ENCODE measurements at regions not wholly inside any gene's neighbourhood (a gene's known extent, or its start where the extent isn't known, plus 50 kb on each side); places are given as distances from the start of the nearest gene placed in this dataset.
"Not testable (repeated sequence)": the region's sequence is repeated elsewhere in the genome, so short reads cannot be mapped to it uniquely, and the experiment has no call there.

- H3K9me3 Mint-ChIP-seq (ENCODE audit: insufficient read depth); H3K4me3 Mint-ChIP-seq; intact Hi-C loops (cut with micrococcal nuclease); H4K20me1 ChIP-seq (ENCODE audit: control insufficient read depth, insufficient read depth, low read length, poor library complexity, severe bottlenecking); ATAC-seq (ENCODE audit: low read depth); CTCF ChIA-PET; H3K4me2 ChIP-seq (replicated peaks; ENCODE audit: low read depth, low read length, poor library complexity, severe bottlenecking); H3K4me3 ChIP-seq (ENCODE audit: control extremely low read depth in 1 of 5, extremely low read depth in 1 of 5, insufficient read depth in 1 of 5, low read depth in 2 of 5, low read length in 4 of 5); H3K4me1 ChIP-seq (ENCODE audit: control insufficient read depth in 2 of 2, insufficient read depth in 2 of 2, low read length in 2 of 2); H3K27ac Mint-ChIP-seq; H3K79me2 ChIP-seq (ENCODE audit: control insufficient read depth, insufficient read depth, low read length); H3K9ac ChIP-seq (ENCODE audit: low read length); H3K27me3 ChIP-seq (replicated peaks in 1 of 4; ENCODE audit: control extremely low read depth in 1 of 4, control insufficient read depth in 3 of 4, insufficient read depth in 4 of 4, low read length in 3 of 4); H3K27me3 Mint-ChIP-seq; H2AFZ ChIP-seq (ENCODE audit: insufficient read depth, low read depth, low read length, poor library complexity, severe bottlenecking); H3K9me3 ChIP-seq (ENCODE audit: control extremely low read depth in 1 of 3, control insufficient read depth in 2 of 3, insufficient read depth in 1 of 3, low read length in 2 of 3); H3K27ac ChIP-seq (ENCODE audit: low read length in 2 of 2); H3K36me3 ChIP-seq (replicated peaks in 1 of 2; ENCODE audit: control extremely low read depth in 1 of 2, control insufficient read depth in 1 of 2, extremely low read depth in 1 of 2, insufficient read depth in 2 of 2, low read length in 1 of 2); DNase-seq; POLR2A ChIA-PET; H3K4me1 Mint-ChIP-seq: not testable (repeated sequence)
- no CpG with 5 or more reads among the region's 13 CpGs for WGBS (ENCODE audit: insufficient coverage)
Measured at GRCh38 chr16:18230505-18230904, 106.0 kb downstream of the NPIPA8 start.

GRCh38 chr16:18222054-18223009 lies 114.2 kb downstream of the NPIPA8 start:
- H3K27me3 Mint-ChIP-seq; H3K27me3 ChIP-seq (replicated peaks in 1 of 4; ENCODE audit: control extremely low read depth in 1 of 4, control insufficient read depth in 3 of 4, insufficient read depth in 4 of 4, low read length in 3 of 4); H3K9ac ChIP-seq (ENCODE audit: low read length); H3K9me3 ChIP-seq (ENCODE audit: control extremely low read depth in 1 of 3, control insufficient read depth in 2 of 3, insufficient read depth in 1 of 3, low read length in 2 of 3); ATAC-seq (ENCODE audit: low read depth); intact Hi-C loops (cut with micrococcal nuclease); H3K4me3 Mint-ChIP-seq; H3K79me2 ChIP-seq (ENCODE audit: control insufficient read depth, insufficient read depth, low read length); CTCF ChIA-PET; H3K27ac Mint-ChIP-seq; H3K27ac ChIP-seq (ENCODE audit: low read length in 2 of 2); H3K4me3 ChIP-seq (ENCODE audit: control extremely low read depth in 1 of 5, extremely low read depth in 1 of 5, insufficient read depth in 1 of 5, low read depth in 2 of 5, low read length in 4 of 5); H3K9me3 Mint-ChIP-seq (ENCODE audit: insufficient read depth); H2AFZ ChIP-seq (ENCODE audit: insufficient read depth, low read depth, low read length, poor library complexity, severe bottlenecking); POLR2A ChIA-PET; H3K36me3 ChIP-seq (replicated peaks in 1 of 2; ENCODE audit: control extremely low read depth in 1 of 2, control insufficient read depth in 1 of 2, extremely low read depth in 1 of 2, insufficient read depth in 2 of 2, low read length in 1 of 2); H4K20me1 ChIP-seq (ENCODE audit: control insufficient read depth, insufficient read depth, low read length, poor library complexity, severe bottlenecking); H3K4me1 Mint-ChIP-seq; H3K4me1 ChIP-seq (ENCODE audit: control insufficient read depth in 2 of 2, insufficient read depth in 2 of 2, low read length in 2 of 2); DNase-seq; H3K4me2 ChIP-seq (replicated peaks; ENCODE audit: low read depth, low read length, poor library complexity, severe bottlenecking): not testable (repeated sequence)
- WGBS (ENCODE audit: insufficient coverage): no CpG with 5 or more reads among the region's 24 CpGs

GRCh38 chr16:18217741-18218140 lies 118.8 kb downstream of the NPIPA8 start:
- WGBS (ENCODE audit: insufficient coverage): no CpG with 5 or more reads among the region's 9 CpGs
- H4K20me1 ChIP-seq (ENCODE audit: control insufficient read depth, insufficient read depth, low read length, poor library complexity, severe bottlenecking); H3K27me3 ChIP-seq (replicated peaks in 1 of 4; ENCODE audit: control extremely low read depth in 1 of 4, control insufficient read depth in 3 of 4, insufficient read depth in 4 of 4, low read length in 3 of 4); H3K27ac ChIP-seq (ENCODE audit: low read length in 2 of 2); H3K4me1 ChIP-seq (ENCODE audit: control insufficient read depth in 2 of 2, insufficient read depth in 2 of 2, low read length in 2 of 2); H3K4me2 ChIP-seq (replicated peaks; ENCODE audit: low read depth, low read length, poor library complexity, severe bottlenecking); DNase-seq; H3K36me3 ChIP-seq (replicated peaks in 1 of 2; ENCODE audit: control extremely low read depth in 1 of 2, control insufficient read depth in 1 of 2, extremely low read depth in 1 of 2, insufficient read depth in 2 of 2, low read length in 1 of 2); POLR2A ChIA-PET; H3K27me3 Mint-ChIP-seq; intact Hi-C loops (cut with micrococcal nuclease); H3K79me2 ChIP-seq (ENCODE audit: control insufficient read depth, insufficient read depth, low read length); H2AFZ ChIP-seq (ENCODE audit: insufficient read depth, low read depth, low read length, poor library complexity, severe bottlenecking); H3K4me3 Mint-ChIP-seq; H3K4me3 ChIP-seq (ENCODE audit: control extremely low read depth in 1 of 5, extremely low read depth in 1 of 5, insufficient read depth in 1 of 5, low read depth in 2 of 5, low read length in 4 of 5); H3K27ac Mint-ChIP-seq; CTCF ChIA-PET; H3K9me3 ChIP-seq (ENCODE audit: control extremely low read depth in 1 of 3, control insufficient read depth in 2 of 3, insufficient read depth in 1 of 3, low read length in 2 of 3); H3K9me3 Mint-ChIP-seq (ENCODE audit: insufficient read depth); H3K9ac ChIP-seq (ENCODE audit: low read length); H3K4me1 Mint-ChIP-seq: not testable (repeated sequence)
- peak; percentile 53 for ATAC-seq (ENCODE audit: low read depth)

- H2AFZ ChIP-seq (ENCODE audit: insufficient read depth, low read depth, low read length, poor library complexity, severe bottlenecking); H3K27me3 ChIP-seq (replicated peaks in 1 of 4; ENCODE audit: control extremely low read depth in 1 of 4, control insufficient read depth in 3 of 4, insufficient read depth in 4 of 4, low read length in 3 of 4); DNase-seq; H3K27me3 Mint-ChIP-seq; H3K4me3 ChIP-seq (ENCODE audit: control extremely low read depth in 1 of 5, extremely low read depth in 1 of 5, insufficient read depth in 1 of 5, low read depth in 2 of 5, low read length in 4 of 5); H3K27ac Mint-ChIP-seq; intact Hi-C loops (cut with micrococcal nuclease); H3K27ac ChIP-seq (ENCODE audit: low read length in 2 of 2); H3K4me1 ChIP-seq (ENCODE audit: control insufficient read depth in 2 of 2, insufficient read depth in 2 of 2, low read length in 2 of 2); H3K9me3 ChIP-seq (ENCODE audit: control extremely low read depth in 1 of 3, control insufficient read depth in 2 of 3, insufficient read depth in 1 of 3, low read length in 2 of 3); H3K4me1 Mint-ChIP-seq; POLR2A ChIA-PET; H3K9ac ChIP-seq (ENCODE audit: low read length); ATAC-seq (ENCODE audit: low read depth); H3K36me3 ChIP-seq (replicated peaks in 1 of 2; ENCODE audit: control extremely low read depth in 1 of 2, control insufficient read depth in 1 of 2, extremely low read depth in 1 of 2, insufficient read depth in 2 of 2, low read length in 1 of 2); H3K4me2 ChIP-seq (replicated peaks; ENCODE audit: low read depth, low read length, poor library complexity, severe bottlenecking); CTCF ChIA-PET; H3K4me3 Mint-ChIP-seq; H4K20me1 ChIP-seq (ENCODE audit: control insufficient read depth, insufficient read depth, low read length, poor library complexity, severe bottlenecking); H3K9me3 Mint-ChIP-seq (ENCODE audit: insufficient read depth); H3K79me2 ChIP-seq (ENCODE audit: control insufficient read depth, insufficient read depth, low read length): not testable (repeated sequence)
- no CpG with 5 or more reads among the region's 9 CpGs for WGBS (ENCODE audit: insufficient coverage)
Measured at GRCh38 chr16:18216814-18217213, 119.7 kb downstream of the NPIPA8 start.

Data from B cell (primary cell).